ENCODE measurements at regions not wholly inside any gene's neighbourhood (a gene's known extent, or its start where the extent isn't known, plus 50 kb on each side); places are given as distances from the start of the nearest gene placed in this dataset.

DNA sequence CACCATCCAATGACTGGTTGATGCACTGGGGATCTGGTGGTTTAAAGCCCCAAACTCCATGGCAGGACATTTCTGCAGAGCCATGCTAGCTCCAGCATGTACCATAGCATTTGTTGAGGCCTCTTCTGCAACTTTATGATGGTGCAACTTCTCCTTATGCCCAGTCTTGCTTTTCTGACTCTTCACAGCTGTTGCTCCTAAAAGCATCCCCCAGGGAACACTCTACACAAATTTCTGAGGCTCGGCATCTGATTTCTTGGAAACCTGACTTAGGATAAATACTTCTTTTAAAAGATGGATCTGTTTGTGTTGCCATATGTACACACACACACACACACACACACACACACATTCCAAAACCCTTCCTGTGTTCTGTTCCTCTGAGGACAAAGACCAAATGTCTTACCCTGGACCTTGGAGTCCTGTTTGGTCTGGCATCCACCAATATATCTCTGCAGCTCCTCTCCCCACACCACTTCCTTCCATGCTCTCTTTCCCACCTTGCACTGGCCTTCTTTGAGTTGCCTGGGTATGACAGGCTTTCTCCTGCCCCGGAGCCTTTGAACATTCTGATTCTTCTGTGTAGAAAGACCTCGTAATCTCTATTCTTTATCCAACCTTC, 388.5 kb upstream of the ZNF507 start:
- no peak for DNase-seq

DNA sequence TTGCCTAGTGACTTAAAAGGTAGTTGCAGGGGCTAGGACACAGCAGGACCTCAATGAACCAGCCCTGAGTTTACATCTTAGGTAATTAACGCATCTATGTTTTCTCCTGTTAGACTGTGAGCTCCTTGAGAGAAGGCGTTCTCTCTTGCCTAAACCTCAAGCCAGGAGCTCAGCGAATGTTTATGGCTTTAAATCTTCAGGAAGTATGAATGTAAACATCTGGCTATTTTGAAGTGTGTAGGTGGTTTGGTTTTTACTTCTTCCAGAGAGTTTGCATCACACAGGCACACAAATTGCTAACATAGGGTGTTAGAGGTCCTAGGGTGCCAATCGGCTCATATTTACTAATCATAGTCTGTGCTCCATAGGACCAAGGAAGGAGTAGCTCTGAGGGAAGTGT, 387.7 kb upstream of the ZNF507 start:
- no peak for DNase-seq

DNA sequence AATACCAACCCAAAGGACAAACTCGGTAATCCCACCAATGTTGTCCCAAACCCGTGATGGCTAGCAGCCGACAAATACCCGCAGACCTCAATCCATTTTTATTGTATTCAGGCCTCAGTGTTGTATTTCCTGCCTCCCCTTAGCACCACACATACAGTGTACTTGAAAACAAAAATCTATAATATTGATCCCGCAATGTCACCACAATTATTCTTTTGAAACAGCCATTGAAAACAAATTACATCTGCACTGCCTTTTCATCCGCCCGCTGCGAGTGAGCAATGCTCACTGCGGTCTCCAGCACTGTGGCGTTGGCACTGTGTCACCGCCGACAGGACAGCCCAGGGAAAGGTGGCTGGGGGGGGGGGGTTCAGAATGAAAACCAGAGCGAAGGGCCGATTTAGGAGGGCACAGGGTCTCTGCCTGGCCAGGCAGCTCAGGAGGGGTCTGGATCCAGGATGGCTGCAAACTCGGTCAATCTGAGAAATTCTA, 385.8 kb upstream of the ZNF507 start:
- no peak for DNase-seq

DNA sequence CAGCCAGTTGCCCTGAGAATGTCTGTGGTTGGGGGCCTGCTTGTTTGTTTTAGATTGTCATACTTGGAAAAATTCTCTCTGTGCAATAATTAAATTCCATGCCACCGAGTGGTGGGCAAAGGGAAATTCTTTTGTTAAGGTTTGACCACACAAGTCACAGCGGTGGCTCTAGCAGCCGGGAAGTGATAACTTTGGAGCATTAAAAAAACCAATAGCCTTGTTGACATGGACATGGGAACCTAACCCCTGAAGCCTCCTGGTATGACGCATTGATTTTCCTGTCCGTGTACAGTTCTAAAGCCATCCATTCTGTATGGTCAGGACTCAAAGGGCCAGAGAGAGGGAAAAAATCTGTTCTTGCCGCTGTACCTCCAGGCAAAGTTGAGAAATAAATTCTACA, 384.9 kb upstream of the ZNF507 start:
- DNase-seq = no peak

DNA sequence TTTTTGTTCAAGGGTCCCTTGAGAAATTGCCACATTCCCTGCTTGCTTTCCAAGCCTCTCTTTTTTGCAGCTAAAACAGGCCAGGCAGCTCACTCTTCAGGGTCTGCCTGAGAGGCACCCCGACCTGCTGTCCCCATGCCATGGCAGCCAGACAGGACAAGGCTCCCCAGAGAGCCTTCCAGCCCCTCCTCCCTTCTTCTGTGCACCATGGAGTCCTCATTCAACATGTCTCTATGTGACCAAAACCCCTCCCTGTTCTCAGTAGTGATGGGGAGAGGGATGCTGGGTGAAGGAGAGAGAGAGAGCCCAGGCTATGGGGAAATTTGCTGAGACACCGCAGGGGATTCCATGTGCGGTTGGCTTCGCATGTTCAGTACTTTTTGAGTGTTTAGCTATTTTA, 384.2 kb upstream of the ZNF507 start:
- no peak for DNase-seq

DNA sequence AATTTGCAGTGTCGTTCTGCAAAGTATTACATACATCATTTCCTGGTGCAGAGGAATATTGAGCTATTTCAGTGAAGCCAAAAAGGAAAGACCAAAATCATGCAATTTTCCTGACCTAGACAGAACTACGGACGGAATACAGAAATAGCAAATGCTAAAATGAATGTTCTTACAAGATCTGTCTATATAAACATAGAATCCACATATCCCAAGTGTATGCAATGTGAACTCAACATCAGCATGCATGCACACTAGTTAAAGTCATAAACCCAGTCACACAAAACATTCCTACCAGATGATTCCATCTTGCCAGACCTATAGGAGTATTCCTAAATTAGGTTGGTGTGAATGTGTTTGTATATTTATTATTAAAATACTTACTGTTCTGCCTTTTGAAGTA, 383.7 kb upstream of the ZNF507 start:
- no peak for DNase-seq

DNA sequence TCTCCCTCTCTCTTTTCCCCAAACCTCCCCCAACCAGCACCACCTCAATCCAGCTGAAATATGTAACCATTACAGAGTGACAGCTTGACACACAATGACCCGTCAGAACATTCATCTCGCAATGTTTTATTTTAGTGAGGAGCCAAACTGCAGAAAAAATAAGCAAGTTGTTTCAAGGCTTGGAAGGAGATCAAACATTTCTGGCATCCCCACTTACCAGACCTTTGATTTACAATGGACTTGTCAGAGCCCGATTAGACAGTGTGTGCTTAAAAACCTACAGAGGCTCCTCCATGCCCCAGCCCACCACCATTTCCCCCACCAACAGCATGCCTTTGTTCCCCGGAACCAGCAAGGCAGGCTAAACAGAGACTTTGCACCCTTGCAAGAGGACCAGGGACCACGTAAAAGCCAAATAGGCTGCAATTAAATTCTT, 382.8 kb upstream of the ZNF507 start:
- no peak for DNase-seq

DNA sequence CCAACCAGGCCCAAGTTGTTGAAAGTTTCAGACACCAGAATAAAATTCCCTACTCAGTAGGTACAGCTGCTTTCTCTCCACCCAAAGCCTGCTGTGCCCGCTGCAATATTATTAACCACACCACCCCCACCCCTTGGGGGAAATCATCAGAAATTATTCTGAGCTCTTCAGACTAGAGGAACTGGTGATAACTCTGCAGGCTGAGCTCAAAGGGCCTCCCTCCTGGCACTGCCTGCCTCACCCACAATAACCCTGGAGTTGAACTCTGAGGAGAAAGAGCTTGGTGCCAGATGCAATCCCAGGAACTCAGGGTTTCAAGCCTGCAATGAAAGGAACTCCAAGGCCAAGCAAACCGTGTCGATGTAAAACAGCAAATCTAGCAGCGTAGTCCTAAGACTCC, 381.7 kb upstream of the ZNF507 start:
- no peak for DNase-seq

DNA sequence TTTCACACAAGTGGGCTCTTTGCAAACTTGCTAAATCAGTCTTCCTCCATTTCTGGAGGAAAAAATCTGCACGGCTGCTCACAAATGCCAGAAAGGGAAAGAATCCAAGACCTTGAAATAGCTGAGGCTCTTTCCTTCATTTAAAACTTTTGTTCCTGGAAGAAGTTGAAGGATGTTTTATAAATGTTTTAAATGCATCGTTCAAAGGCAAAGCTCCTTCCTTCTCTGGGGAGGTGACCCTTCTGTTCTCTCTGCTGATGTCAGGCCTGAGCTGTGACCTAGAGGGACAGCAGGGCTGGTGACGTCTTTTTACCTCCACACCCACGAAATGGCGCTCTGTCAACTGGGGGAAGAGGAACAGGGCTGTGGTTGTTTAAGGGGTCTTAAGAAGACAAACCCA, 376.4 kb upstream of the ZNF507 start:
- no peak for DNase-seq

DNA sequence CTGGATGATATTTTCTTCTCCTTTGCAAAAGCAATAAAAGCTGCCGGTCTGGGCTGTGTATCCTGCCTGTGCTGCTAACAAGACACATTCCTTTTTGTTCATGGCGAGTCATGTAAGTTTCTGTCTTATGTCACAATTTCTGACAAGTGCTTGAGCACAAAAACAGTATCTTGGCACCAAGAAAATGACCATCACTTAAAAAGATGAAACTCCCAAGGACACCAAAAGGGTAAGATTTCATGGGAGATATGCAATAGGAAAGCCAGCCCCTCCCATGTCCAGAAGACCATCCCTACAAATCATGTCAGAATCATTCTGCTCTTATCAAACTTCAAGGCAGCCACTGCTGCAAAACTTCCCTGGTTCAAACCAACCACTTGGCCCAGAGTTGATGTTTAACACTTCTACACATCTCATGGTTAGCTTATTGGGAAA, 375.4 kb upstream of the ZNF507 start:
- DNase-seq = no peak

DNA sequence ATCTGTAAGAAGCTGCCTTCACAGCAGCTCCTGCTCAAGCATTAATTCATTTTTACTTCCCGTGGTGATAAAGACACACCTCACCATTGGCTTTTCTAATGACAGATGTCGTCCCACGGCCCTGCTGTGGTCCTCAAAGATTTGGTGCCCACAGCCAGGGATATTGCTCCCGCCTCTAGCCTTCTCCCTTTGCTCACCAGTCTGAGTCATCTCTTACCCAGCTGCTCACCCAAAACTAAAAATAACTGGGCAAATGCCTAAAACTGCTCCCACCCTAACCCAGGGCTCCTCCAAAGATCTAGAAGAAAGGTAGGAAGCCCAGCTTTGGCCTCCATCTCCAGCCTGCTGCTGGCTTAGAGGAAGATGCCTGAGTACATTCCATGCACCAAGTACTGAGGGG, 371.1 kb upstream of the ZNF507 start:
- no peak for DNase-seq

DNA sequence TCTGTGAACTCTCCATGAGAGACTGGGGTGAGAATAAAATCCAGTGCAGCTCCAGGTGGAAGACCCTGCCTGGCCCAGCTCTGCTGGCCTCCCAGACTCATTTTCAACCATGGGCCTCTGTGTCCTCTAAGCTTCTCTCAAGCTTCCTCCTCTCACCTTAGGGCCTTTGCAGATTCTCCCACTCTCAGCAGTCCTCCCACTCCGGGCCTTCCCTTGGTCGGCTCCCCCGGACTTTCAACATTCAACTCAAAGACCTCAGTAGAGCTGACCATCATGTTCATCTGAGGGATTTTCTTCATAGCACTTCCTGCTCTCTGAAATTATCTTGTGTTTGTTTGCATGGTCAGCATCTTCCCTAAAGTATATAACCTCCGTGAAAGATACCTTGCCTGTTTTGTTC, 370.5 kb upstream of the ZNF507 start:
- DNase-seq = no peak

DNA sequence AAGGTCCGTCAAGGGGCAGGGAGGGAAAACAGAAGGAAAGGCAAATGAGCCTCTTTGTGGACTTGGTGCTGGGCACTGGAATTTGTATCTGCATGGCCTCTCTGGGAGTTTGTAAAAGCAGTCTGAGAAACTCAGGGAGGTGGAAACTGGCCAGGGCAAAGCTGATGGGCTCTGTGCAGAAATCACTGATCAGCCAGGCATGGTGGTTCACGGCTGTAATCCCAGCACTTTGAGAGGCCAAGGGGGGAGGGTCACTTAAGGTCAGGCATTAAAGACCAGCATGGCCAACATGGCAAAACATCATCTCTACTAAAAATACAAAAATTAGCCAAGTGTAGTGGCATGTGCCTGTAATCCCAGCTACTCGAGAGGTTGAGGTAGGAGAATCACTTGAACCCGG, 369.9 kb upstream of the ZNF507 start:
- no peak for DNase-seq

DNA sequence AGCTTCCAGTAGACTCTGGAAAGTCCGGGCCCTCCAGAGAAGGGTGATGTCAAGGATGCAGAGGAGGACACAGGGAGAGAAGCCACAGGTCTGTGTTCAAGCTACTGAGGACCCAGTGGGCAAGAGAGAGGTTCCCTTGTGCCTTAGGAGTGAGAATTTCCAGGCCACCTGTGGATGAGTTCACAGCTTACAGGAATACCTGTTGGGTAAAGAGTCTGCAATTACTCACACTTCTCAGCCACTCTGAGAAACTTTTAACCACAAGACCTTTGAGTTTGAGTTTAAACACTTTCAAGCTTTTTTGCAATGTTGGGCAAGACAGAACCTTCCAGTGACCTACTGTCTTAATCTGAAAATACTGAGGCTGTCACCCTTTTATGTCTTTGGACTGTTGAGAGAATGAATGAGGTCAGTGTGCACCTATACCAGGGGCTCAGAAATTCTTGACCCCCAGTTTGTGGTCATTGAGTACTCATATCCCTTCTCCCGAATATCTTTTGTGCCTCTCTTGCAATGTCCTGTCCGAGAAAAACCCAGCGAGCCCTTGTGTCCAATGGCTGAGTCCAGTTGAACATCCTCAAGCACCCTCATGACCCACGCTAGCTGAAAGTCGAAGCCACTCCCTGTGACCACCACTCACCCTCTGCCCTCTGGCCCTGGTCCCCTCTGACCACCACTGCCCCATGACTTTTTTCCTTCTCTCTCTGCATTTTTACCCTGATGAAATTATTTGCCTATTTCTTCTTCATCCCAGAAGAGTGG, 368.5 kb upstream of the ZNF507 start:
- DNase-seq = no peak

DNA sequence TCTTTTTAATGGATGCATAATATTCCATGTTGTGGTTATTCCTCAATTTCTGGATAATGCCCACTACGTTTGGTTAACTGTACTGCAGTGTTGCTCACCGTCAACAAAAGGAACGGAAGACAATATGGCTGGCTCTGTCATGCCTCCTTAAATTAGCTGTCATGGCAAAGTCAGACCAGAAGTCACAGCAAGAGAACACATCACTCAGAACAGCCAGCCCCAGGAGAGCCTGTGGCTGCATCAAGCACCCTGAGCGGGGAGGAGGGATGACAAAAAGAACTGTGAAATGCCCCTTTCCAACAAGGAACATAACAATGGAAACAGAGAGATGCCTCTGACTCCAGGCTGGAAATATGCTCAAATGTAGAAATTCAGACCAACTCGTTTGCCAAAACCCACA, 366.0 kb upstream of the ZNF507 start:
- DNase-seq = no peak

DNA sequence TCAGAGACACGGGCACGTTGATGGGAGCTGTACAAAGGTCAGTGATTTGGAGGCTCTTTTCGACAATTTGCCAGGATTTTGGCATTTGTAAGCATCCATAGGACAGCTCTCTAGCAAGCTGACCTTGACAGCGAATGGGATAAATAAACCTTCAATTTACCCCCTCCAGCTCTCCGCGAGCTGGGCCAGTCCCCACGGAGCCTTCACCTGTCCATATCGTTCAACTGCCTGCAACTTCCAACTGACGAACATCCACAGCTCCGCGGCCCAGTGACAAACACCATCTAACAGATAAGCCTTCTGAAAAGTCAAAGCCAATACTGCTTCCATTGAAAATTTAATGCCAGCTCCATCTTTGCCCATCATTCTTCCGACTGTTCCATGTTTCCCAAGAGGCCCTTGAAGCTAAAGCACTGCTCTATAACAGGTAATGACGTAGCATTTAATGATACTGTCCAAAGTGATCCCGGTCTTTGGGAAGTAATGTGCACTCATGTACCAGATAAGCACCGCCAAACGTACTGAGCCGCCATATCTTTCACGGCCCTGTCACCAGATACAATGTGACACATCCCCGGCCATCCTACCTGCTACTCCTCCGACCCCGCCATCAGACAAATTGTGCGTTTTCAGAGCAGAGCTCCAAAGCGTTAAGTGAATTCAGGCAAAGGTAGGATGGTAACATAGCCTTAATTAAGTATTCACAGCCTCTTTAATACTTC, 365.3 kb upstream of the ZNF507 start:
- no peak for DNase-seq

DNA sequence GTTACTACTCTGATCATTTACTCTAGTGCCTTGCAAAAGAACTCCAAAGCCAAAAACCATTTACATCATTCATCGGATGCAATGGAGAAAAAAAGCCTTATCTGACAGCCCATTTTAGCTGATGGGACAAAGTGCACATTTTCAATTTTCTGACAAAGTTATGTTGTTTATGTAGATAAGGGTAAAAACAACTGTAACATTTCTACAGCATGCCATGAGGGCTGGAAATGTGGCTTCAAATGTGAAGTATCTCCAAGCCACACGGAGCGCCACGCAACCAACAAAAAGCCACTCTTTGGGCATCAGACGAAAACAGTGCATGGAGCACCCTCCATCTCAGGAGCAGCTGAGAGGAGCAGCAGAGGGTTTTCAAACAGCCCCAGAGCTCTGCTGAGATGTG, 364.6 kb upstream of the ZNF507 start:
- DNase-seq = no peak

DNA sequence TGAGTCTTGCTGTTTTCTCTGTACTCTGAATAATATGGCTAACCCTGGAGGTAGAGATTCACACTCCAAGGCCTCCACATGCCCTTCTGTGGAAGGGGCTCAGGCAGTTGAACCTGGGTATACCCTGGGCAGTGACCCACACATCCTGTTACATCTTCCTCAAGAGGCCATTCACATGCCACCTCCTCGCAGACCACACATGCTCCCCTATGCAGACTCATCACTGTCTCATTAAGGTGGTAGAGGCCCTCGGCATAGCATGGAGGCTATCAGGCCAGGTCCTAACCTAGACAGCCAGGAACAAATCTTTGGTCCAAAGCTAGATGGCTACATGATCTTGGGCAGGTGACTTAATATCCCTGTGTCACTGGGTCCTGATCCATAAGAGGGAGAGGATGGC, 363.9 kb upstream of the ZNF507 start:
- no peak for DNase-seq

DNA sequence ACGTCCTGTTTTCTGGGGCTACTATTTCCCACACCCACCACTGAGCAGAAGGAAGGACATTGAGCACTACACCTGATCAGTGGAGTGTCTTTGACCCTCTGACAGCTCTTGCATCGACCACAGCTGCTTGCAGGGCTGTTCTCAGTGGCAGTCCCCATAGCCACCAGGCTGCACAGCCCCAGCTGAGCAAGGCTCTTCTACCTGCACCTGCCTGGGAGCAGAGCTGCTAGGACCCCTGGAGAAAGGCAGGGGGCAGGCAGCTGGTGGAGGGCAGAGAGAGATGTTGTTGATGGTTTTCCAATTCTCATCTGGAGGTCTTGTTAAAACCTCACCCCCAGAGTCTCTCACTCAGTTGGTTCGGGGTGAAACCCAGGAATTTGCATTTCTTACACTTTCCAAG, 361.8 kb upstream of the ZNF507 start:
- DNase-seq = no peak

DNA sequence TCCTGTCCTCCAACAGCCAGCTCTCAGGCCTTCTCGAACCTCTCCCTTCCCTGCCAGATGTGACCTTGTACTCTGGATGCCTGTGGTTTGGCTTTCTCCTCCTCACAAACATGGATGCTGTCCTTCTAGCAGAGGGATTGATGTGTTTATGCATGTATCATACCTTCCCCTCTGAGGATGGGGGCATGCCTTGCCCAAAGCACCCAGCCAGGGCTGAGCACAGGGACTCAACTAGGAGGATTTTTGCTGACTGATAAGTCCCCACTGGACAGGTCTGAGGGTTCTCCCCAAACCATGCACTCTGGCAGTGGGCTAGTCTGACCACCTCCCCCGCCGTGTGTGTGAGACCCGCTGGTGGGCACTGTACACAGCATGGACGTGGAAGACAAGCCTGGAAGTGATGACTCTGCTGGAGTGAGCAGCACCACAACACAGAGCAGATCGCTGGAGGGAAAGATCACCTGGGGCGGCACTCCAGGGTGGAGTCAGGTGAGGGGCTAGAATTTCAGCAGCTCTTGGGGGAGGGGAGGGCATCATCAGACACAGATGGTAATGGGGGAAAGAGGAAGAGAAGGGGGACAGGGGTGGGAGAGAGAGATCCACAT, 360.3 kb upstream of the ZNF507 start:
- no peak for DNase-seq

DNA sequence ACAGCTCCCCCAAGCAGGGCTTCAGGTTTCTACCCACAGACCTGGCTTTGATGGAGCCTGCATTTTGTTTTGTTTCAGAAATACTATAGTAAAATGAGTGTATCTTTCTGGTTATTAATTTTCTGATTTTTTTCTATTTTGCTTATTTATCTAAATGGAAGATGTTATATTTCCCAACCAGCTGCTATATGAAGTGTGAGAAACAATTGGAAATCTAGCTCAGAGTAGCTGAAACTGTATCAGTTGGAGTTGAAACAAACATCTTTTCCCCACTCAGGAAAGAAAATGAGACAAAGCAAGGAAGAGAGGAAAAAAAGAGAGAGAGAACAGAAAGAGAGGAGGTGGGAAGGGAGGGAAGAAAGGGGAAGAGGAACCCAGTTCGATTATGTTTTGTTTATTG, 358.5 kb upstream of the ZNF507 start:
- no peak for DNase-seq

DNA sequence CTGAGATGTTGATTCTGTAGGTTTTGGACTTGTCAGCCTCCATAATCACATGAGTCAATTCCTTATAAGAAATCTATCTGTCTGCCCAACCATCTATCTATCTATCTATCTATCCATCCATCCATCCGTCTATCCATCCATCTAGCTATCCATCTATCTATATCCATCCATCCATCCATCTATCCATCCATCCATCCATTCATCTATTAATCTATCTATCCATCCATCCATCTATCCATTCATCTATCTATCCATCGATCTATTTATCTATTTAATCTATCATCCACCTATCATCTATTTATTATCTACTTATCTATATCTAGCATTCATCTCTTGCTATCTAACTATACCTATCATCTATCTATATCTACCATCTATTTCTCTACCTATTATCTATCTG, 357.2 kb upstream of the ZNF507 start:
- no peak for DNase-seq

DNA sequence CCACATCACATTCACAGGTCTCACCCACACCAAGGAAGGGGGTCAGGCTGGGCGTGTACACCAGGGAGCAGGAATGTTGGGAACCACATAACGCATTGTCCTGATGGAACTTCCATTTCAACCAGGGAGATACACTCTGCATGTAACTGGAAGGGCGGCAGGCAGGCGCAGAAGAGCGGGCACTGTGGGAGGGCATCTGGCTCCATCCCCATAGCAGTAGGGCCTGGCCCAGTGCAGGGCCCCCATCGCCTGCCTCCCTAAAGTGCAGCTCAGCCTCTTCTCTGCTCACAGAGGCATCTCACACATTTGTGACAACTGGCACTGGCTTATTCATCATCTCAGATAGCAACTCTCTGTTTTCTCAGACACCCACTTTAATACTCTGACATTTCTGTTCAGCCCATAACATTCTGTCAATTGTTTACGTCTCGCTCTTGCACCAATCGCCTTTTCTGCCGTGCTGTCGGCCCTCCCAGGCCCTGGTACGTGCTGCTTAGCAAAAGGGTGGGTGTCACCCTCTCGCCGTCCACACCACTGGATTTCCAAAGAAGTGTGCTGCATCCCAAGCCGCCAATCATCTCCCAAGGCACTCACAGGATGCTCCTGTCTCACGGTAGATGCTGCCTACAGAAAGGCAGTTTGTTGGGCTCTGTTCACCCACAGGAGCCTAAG, 353.3 kb upstream of the ZNF507 start:
- no peak for DNase-seq

All from hematopoietic multipotent progenitor cell treated with erythropoietin and hydrocortisone succinate and interleukin-3 and kit ligand, for 8 days (in vitro differentiated cells).